HFF-Myc (cell line): ENCODE measurements at regions not wholly inside any gene's neighbourhood (a gene's known extent, or its start where the extent isn't known, plus 50 kb on each side); places are given as distances from the start of the nearest gene placed in this dataset.

Experiments used
- DNase-seq: peaks from one replicate; pipeline ENCODE4 v3.0.0-alpha.2; 2011; ENCODE audit warnings: low read depth; ENCODE audit errors: extremely low read depth
- H3K4me3 ChIP-seq: replicated peaks from 2 replicates; pipeline ENCODE4 v1.5.1; 2011; ENCODE audit warnings: low read depth, mild to moderate bottlenecking, control low read depth, low read length
- CTCF ChIP-seq: IDR thresholded peaks from 2 replicates; pipeline ENCODE4 v1.5.1; 2012; ENCODE audit warnings: mild to moderate bottlenecking, low read depth, low read length, control low read depth; ENCODE audit errors: missing control alignments

DNA sequence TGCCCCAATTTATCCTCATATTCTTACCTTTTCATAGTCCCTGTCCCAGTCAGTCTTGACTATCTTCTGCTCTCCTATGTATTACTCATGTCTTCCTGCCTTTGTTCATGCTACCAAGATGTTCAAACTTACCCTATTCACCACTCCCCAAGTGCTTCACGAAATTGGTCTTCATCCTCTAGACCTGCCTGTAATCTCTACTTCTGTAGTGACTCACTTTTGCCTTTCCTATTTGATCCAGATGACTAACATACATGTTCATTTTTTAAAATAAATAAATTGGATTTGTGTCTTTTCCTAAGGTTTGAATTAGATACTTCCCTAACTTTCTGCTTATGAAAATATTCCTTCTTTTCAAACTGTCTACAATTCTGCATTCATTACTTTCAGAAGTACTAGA lies 107.7 kb upstream of the PPM1H start:
- H3K4me3 ChIP-seq: no peak overlapping the region
- no peak for TF ChIP-seq CTCF
- DNase-seq: no peak

DNA sequence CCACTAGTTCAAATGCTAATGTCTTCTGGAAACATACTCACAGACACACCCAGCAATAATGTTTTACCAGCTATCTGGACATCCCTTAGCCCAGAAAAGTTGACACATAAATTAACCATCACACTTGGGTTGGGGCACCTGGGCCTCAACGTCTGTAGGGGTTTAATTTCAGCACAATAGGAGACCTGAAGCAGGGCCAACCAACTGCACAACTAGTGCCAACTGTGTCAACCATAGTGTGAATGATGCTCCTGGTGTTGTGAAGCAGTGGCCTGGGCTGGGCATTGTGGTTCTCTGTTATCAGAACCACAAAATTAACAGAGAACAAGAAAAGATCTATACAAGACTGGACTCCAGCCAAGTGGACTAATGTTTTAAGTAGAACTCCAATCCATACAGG lies 106.7 kb upstream of the PPM1H start:
- TF ChIP-seq CTCF: no peak
- no peak overlapping the region for H3K4me3 ChIP-seq
- DNase-seq: no peak

DNA sequence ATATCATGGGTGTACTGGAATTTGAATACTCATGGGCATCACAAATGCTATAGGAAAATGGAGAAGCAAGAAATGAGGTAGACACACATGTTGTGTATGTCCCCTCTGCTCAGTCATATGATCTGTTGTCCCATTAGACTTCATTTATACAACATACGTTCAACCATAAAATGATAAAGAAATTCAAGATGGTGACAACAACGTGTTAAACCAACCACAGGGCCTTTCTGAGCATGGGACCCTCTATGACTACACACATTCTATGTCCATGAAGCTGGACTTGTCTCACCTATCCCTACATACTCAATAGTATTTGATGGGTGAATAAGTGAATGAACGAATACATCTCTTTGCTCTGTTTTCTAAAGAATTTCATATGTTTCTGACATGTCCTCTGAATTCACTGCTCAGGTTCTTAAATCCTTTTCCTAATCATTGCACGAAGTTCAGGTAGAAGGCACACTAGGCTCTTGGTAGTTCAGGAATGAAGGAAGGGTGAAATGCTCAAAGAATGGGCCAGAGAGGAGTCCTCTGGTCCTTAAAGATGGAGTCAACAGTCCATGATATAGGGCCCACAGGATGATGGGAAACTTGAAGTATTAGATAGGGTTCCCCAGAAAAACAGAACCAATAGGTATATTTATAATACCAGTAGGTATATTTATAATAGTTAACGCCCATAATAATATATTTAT lies 105.7 kb upstream of the PPM1H start:
- no peak overlapping the region for H3K4me3 ChIP-seq
- DNase-seq: no peak
- no peak for TF ChIP-seq CTCF

GRCh38 chr12:63038713-63039100 lies 103.8 kb upstream of the PPM1H start:
- no peak for TF ChIP-seq CTCF
- no peak for DNase-seq
- H3K4me3 ChIP-seq: no peak overlapping the region

DNA sequence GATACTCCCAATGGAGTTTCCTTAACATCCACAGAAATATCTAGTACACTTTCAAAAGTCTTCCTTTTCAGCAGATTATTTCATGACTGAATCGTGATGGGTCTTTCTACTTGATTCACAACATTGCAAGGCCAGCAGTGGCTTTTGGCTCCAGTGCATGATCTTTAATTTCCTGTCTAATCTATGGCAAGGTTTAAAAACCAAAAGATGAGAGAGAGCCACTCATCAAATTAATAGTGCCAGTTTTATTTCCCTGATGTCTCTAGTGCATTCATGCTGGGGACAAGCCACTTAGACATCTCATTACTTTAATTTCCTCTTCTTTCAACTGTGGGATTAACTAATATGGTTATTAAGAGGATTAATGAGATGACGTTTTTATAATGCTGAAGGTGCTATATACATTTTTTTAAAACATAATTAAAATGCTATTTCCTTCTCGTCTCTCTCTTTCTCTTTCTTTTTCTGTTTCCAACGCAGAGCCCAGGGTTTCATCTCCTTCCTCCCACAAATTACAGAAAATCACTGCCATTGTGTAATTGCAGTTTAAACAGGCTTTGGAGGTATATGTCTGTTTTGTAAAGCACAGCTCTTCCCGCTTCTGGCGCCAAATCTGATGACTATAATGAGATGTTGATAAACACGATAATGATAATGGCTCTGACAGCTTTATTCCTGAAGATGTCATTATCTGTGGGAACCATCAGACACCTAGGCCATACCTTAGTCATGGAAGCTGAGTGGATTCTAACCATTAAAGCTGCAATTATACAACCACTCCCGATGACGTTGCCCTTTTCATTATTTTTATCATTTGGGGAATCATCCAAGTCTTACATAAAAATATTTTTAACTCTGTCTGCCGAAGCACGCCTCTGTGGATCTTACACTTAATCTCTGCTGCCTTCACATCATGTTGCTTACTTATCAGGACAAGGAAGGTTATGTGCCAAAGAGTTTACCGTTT lies 103.1 kb upstream of the PPM1H start:
- TF ChIP-seq CTCF: no peak
- no peak for DNase-seq
- no peak overlapping the region for H3K4me3 ChIP-seq

DNA sequence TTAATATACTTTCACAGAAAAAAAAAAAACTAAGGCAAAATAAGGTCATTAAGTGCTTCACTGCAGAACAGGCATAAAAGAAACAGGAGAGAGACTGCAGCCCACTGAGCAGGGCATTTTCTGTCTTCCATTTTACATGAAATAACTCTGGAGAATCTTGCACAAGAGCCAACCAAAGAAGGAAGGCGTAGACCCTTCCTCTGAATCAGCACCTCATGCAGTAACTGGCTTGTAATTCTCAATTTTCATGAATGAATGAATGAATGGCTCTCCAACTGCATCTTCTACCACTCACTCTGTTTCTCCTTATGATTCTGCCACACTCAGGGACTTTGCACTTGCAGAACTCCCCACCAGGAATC lies 102.0 kb upstream of the PPM1H start:
- H3K4me3 ChIP-seq: no peak overlapping the region
- TF ChIP-seq CTCF: no peak
- no peak for DNase-seq
